ENCODE measurements at regions not wholly inside any gene's neighbourhood (a gene's known extent, or its start where the extent isn't known, plus 50 kb on each side); places are given as distances from the start of the nearest gene placed in this dataset.

DNA sequence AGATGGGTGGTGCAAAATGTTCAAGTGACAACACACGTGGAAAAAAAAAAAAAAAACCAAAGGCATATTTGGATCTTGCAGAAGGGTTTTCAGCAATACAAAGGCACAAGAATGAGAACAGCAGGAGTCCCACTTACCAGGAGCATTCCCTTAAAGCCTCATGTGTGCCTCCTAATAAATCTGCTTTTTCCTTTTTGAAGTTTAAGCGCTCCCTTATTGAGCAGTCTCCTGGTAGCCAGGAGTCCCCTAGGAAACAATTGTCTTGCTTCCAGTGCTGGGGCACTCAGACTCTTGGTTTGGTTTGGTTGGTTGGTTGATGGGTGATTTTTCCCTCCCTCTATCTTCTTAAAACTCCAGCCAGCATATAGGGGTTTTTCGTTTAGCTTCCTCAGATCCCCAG is 321.8 kb upstream of the NFE2L3 start:
- no peak for DNase-seq

DNA sequence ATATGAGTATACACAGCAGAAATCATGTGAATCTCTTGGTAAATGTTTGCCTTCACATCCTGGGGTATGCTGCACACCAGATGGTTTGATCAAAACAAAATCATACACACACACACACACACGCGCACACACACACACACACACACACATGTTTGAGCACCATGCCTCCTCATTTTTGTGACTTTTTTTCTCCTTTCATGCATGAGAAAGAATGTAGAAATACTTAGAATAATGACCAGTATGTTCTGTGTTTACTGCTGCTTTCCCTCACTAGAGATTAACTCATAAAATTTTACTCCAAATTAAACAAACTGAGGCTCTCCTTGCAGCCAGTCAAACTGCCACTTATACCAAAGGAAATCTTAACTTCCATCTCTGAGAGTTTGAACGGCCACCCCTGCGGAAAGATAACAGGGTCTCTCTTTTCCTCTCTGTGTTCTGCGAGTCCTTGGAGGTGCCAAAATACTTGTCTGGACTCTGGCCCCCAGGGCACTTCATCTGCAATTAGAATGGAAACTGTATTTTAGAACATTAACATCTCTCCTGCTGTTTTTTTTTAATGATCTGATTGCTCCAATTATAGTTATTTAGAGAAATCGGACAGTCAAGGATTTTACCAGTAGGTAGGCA is 320.8 kb upstream of the NFE2L3 start:
- DNase-seq = no peak

GRCh38 chr7:25831831-25832411 is 320.1 kb upstream of the NFE2L3 start:
- no peak for DNase-seq

- no peak for DNase-seq
Observed at GRCh38 chr7:25832456-25832855, 319.5 kb upstream of the NFE2L3 start.

- DNase-seq = no peak
Observed at GRCh38 chr7:25832929-25833328, 319.1 kb upstream of the NFE2L3 start.

DNA sequence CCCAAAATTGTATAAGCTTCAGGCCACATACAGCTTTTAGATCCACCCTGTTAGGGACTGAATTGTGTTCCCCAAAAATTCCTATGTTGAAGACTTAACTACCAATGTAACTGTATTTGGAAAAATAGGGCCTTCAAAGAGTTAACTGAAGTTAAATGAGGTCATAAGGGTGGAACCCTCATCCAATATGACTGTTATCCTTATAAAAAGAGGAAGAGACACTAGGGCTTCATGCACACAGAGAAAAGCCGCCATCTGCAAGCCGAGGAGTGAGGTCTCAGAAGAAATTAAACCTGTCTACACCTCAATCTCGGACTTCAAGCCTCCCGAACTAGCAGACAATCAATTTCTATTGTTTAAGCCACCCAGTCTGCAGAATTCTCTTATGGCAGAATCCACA is 317.9 kb upstream of the NFE2L3 start:
- no peak for DNase-seq

DNA sequence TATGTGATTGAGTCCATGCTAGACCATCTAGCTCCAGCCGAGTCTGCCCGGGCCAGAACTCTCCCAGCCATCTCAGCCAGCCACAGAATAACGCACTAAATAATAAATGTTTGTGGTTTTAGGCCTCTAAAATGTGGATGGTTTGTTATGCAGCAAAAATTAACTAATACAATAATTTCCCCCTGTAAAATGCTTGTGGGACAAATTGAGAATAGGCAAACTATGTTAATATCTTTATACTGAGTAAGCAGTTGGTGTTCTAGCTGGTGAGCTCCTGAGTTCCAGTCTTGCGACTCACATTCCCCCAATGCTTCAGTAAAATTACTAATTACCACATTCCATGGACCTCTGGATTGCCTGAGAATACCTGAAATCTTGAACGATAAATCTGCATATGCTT is 316.8 kb upstream of the NFE2L3 start:
- no peak for DNase-seq

DNA sequence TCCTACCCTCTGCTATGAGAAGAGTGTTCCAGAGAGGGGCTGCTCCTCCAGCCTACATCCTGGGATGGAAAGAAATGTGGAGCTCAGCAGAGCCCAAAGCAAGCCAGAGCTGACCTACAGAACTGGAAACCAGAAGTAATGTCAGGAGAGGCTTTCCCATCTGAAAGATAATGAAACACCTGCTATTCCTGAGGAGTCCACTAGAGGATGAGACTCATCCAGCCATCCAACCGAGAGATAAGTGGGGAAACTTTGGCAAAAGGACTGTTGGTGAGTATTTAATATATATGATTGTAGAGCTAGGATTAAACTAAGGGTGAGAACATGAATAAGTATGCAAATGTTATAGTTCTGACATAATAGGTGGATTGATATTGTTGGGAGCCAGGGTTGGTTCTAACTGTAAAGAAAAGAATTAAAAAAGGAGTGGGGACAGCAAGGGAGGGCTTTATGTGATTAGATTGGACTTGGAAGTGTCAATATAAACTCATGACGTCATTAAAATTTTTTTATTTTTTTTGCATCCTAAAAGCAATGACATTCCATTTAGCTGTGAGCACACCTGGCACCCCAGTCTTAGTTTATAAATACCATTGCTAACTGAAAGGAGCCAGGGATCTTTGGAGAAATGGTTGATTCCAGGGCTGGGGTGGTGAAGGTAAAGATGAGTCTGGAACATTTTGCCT is 312.8 kb upstream of the NFE2L3 start:
- DNase-seq = no peak

GRCh38 chr7:25840209-25840792 is 311.7 kb upstream of the NFE2L3 start:
- DNase-seq = no peak

DNA sequence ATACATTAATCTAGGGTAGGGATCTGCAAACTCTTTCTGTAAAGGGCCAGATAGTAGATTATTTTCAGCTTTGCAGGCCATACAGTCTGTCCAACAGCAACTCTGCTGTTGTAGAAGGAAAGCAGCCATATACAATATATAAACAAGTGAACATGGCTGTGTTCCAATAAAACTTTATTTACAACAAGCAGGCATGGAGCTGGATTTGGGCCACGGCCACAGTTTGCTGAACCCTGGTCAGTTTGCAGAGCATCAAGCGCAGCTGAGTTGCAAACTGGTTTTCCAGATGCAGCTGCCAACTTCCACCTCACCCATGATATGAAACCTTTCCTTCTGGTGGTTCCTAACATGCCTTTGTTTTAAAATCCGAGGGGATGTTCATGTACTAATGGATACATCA is 310.4 kb upstream of the NFE2L3 start:
- DNase-seq = no peak

DNA sequence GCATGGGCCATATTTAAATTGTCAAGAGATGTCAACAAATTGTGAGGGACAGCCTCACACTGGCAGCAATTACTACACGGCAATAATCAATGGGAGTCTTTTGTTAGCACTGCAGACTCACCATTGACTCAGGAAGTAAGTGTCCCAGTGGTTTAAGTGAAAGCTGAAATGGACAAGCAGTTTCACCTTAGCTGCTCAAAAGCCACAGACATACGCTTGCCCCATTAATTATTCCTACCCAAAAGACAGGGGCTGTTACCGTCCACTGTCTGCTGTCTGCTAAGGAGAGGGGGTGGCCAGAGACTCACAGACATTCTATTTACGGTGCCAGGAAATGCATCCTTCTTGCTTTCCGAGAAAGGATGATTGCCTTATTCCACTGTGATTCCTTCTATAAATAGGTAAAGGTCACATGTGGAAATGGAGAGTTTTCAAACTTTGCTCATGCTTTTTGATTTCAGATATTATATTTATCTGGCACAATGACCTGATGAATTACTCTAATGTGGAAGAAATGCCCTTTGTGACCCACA is 309.7 kb upstream of the NFE2L3 start:
- DNase-seq = no peak

DNA sequence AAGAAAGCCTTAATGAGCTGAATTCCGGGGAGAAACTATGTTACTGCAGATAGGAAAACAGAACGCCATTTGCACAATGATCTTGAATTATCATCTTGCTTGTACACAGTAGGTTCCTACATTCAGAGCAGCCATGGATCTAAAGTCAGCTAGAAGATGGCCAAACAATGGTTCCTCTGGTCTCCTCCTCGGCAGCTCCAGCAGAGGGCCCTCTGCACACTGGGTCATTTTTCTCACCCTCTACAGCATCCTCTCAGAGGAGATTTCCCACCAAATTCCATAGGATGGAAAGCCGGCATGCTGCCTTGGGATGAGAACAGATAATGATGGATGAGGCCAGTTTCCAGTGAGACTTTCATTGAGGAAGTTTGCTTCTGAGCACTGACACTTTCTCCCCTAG is 308.5 kb upstream of the NFE2L3 start:
- DNase-seq = no peak

DNA sequence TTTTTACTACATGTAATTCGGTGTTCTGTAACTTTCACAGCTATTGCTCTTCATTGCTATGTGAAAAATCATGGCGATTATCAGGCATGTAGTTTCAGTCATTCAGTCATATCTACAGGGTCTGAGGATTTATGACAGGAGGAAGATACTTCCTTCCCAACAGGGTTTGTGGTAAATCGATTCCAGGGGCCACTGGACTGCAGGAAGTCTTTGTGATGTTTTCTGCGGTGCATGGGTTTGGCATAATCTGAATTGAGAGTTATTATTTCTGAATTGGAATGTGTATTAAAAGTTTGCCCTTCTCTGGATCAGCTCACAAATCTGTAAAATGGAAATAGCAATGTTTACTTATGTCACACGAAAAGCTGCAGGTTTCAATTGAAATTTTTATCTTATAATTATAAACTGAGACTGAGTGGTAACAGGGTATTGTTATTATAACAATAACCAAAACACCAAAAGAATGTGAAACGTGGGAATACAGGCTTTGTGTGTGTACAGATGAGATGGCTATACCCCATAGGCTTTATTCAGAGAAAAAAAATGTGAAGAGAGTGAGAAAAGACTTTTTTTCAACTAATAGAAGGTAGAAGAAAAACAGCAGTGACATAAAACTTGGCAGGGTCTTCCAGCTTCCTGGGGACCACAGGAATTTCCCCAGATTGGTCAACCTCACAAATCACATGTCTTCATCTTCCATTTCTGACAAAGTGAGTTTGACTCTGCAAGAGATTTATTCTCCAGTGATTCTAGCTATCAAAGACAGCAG is 307.7 kb upstream of the NFE2L3 start:
- DNase-seq = no peak

DNA sequence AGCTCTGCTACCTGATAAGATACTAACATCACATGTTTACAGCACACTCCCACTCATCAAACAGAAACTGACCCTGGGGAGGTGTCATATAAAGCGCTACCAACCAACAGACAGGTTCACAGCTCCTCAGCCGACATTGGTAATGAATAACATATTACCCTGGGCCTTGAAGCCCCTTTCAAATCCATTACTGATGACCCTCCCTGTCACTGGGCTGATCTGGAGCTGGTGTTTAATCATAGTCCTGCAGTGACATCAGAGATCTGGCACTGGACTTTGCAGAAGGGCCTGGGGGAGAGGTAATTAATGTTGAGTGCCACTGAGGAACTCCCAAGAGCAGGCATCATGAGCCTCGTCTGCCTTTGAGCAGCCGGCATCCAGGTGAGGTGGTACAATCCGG is 306.5 kb upstream of the NFE2L3 start:
- DNase-seq = no peak

DNA sequence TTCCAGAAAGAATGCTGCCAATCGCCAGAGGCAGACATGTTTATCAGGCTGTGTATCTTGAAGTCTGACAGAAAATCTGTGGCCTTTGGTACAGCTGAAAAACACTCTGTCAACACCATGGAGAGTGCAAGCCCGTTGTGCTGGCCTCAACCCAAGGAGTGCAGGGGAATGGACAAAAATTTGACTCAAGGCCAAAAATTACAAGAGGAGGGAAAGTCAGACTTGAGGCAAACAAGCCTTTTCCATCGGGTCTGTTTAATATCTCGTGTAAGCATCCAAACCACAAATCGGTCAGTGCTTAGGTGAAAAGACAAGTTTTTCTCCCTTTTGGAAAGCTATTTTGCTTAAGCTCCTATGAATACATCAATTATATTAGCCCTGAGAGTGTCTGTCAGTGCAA is 305.3 kb upstream of the NFE2L3 start:
- DNase-seq = no peak

DNA sequence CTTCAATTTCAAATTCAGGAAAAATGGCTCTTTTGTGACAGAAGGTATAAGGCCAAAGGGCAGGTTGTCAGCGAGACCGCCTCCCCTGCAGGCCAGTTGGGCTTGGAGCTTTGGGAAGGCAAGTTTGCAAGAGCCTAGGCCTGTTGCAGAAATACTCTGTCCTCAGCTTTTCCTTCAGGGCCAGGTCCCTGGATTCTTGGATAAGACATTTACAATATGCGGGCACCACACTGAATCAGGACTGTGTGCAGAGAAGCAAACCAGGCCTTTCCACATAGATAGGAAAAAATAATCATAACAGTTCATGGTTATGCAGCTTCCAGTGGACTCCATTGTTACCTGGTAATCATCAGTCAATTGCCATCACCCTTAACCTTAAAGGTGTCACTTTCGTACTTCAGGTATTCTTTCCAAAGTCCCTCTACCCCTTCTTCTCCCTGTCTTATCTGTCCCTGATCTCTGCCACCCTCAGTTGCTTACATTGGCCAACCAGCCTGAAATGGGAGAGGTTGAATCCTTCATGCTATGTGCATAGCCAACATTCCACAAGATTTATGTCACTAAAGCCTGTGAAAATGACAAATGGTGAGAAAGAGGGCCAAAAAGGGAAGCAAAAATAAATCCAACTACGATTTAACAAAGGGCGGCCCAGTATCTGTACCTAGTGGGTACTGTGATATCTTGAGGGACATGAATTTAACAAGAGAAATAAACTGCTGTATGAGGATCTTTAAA is 304.5 kb upstream of the NFE2L3 start:
- no peak for DNase-seq

- DNase-seq = no peak
Observed at GRCh38 chr7:25849500-25850184, 302.4 kb upstream of the NFE2L3 start.

DNA sequence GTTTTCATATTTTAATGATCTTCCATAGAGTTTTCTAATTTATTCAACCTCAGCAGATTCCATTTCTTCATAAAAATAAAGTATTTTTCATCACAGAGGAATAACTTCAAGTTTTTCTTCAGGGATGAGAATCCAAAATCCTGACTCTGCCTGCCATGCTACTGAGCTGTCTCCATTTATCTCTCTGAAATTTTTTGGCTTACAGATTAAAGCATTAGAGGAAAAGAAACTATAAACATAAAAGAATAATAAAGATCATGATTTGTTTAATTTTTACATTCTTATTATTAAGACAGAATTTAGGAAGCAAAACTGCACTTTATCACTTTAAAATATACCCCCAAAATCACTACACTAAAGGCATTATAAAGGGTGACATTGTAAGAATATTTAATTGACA is 301.8 kb upstream of the NFE2L3 start:
- DNase-seq = no peak

DNA sequence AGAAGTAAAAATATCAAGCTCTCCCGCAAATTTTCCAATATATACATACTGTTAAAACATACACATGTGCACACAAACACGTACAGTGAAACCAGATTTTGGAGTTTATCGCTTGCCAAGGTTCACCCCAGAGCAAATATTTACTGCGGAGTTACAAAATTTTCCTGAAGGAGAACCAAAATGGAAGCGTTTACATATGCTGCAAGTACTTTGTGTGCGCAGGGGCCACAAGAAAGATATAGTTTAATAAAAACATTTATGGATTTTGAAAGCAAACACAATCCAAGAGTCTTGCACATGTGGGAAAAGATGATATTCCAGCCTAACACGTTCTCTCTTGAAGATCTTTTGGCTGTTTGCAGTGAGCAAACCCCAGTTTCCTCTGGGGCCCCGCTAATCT is 301.3 kb upstream of the NFE2L3 start:
- no peak for DNase-seq

- DNase-seq = peak; percentile 25 to 68 (median 47)
Observed at GRCh38 chr7:25851332-25852210, 300.4 kb upstream of the NFE2L3 start.

Measured in stimulated activated naive CD4-positive, alpha-beta T cell (primary cell).